ENCODE measurements at regions not wholly inside any gene's neighbourhood (a gene's known extent, or its start where the extent isn't known, plus 50 kb on each side); places are given as distances from the start of the nearest gene placed in this dataset.

DNA sequence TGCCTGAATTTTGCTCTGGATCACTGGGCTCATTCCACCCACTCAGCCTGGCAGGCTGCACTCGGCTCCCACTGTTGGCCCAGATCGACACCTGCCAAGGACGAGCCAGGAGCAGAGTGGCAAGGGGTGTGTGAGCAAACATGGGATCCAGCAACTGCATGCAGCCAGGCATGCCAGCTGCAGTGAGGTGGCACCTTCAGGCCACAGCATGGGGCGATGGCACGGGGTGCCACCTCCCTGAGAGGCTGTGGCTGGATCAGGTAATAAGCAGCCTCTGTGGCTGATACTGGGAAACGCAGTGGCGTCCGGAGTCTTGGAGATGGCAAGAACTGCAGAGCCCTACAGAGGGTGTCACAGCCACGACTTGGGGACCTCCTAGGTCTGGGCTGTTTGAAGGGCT lies 244.5 kb upstream of the FSTL5 start:
- no peak overlapping the region for H3K27ac ChIP-seq (ENCODE audit: insufficient read depth, low read length)
- TF ChIP-seq, protein P1, sequence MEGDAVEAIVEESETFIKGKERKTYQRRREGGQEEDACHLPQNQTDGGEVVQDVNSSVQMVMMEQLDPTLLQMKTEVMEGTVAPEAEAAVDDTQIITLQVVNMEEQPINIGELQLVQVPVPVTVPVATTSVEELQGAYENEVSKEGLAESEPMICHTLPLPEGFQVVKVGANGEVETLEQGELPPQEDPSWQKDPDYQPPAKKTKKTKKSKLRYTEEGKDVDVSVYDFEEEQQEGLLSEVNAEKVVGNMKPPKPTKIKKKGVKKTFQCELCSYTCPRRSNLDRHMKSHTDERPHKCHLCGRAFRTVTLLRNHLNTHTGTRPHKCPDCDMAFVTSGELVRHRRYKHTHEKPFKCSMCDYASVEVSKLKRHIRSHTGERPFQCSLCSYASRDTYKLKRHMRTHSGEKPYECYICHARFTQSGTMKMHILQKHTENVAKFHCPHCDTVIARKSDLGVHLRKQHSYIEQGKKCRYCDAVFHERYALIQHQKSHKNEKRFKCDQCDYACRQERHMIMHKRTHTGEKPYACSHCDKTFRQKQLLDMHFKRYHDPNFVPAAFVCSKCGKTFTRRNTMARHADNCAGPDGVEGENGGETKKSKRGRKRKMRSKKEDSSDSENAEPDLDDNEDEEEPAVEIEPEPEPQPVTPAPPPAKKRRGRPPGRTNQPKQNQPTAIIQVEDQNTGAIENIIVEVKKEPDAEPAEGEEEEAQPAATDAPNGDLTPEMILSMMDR (conservative IDR thresholded peaks at IDR 0.05 in 1 of 2, IDR thresholded peaks at IDR 0.05 in 1 of 2; ENCODE audit: low read depth in 1 of 2, low read length in 2 of 2), result no peak
- no peak for TF ChIP-seq EZH2 (IDR thresholded peaks at IDR 0.05; ENCODE audit: low read length, missing control alignments)
- DNase-seq (ENCODE audit: low read depth in 2 of 2), result no peak
- H3K4me3 ChIP-seq (replicated peaks in 1 of 4; ENCODE audit: control extremely low read depth in 1 of 4, insufficient read depth in 1 of 4, low read depth in 3 of 4, low read length in 4 of 4), result no peak overlapping the region
- H3K4me1 ChIP-seq (ENCODE audit: control insufficient read depth, extremely low read depth, insufficient read depth, low read length), result no peaks in the 10 kb centered on the region
- no peaks in the 10 kb centered on the region for H3K36me3 ChIP-seq (ENCODE audit: control insufficient read depth, insufficient read depth, low read length)
- H3K4me2 ChIP-seq (ENCODE audit: extremely low read depth, insufficient read depth, low read length), result no peak overlapping the region
- H3K9me3 ChIP-seq (ENCODE audit: control insufficient read depth, insufficient read depth, low read depth, low read length), result no peaks in the 10 kb centered on the region
- H4K20me1 ChIP-seq (ENCODE audit: control insufficient read depth, extremely low read depth, insufficient read depth, low read length), result no peaks in the 10 kb centered on the region
- H3K9ac ChIP-seq (ENCODE audit: insufficient read depth, low read length), result no peak overlapping the region
- H3K79me2 ChIP-seq (ENCODE audit: control insufficient read depth, insufficient read depth, low read length), result no peaks in the 10 kb centered on the region
- no peaks in the 10 kb centered on the region for H3K27me3 ChIP-seq (ENCODE audit: control insufficient read depth, insufficient read depth, low read length)
- H2AFZ ChIP-seq (ENCODE audit: low read length), result no peak overlapping the region

DNA sequence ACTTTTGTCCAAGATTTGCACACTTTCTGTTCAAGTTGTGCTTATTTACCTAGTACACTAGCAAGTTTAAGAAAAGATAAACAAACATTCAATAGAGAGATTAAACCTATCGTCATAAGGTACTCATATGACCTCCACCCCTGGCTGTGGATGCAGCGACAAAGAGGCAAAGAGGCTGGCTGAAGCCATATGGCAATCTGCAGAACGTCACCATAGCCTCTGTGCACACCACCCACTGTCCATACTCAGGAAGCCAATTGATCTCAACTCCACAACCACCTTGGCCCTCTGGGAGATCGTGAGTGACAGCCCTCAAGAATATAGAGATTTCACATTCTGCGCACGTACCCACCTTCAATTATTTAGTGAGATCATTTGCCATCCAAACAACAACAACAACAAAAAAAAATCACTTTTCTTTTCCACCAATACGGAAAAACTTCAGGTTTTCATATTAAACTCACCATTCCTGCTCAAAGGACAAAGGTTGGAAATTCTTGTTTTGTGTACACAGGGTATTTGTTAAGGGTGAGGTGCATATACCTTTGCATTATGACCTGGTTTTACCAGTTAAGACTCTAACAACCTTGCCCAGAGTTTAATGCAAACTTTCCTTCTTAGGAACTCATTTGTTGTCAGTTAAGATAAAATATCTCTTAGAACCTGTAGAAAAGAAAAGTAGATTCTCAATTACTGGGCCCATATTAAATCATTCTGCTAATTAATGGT lies 243.0 kb upstream of the FSTL5 start:
- DNase-seq (ENCODE audit: low read depth in 2 of 2), result no peak
- no peak overlapping the region for H3K9ac ChIP-seq (ENCODE audit: insufficient read depth, low read length)
- H3K27ac ChIP-seq (ENCODE audit: insufficient read depth, low read length), result no peak overlapping the region
- no peaks in the 10 kb centered on the region for H3K9me3 ChIP-seq (ENCODE audit: control insufficient read depth, insufficient read depth, low read depth, low read length)
- no peaks in the 10 kb centered on the region for H3K27me3 ChIP-seq (ENCODE audit: control insufficient read depth, insufficient read depth, low read length)
- no peak overlapping the region for H3K4me2 ChIP-seq (ENCODE audit: extremely low read depth, insufficient read depth, low read length)
- no peak for TF ChIP-seq EZH2 (IDR thresholded peaks at IDR 0.05; ENCODE audit: low read length, missing control alignments)
- TF ChIP-seq, protein P1 (conservative IDR thresholded peaks at IDR 0.05 in 1 of 2, IDR thresholded peaks at IDR 0.05 in 1 of 2; ENCODE audit: low read depth in 1 of 2, low read length in 2 of 2), result no peak
- H3K4me3 ChIP-seq (replicated peaks in 1 of 4; ENCODE audit: control extremely low read depth in 1 of 4, insufficient read depth in 1 of 4, low read depth in 3 of 4, low read length in 4 of 4), result no peak overlapping the region
- no peaks in the 10 kb centered on the region for H3K4me1 ChIP-seq (ENCODE audit: control insufficient read depth, extremely low read depth, insufficient read depth, low read length)
- H3K36me3 ChIP-seq (ENCODE audit: control insufficient read depth, insufficient read depth, low read length), result no peaks in the 10 kb centered on the region
- no peaks in the 10 kb centered on the region for H3K79me2 ChIP-seq (ENCODE audit: control insufficient read depth, insufficient read depth, low read length)
- H2AFZ ChIP-seq (ENCODE audit: low read length), result no peak overlapping the region
- H4K20me1 ChIP-seq (ENCODE audit: control insufficient read depth, extremely low read depth, insufficient read depth, low read length), result no peaks in the 10 kb centered on the region

DNA sequence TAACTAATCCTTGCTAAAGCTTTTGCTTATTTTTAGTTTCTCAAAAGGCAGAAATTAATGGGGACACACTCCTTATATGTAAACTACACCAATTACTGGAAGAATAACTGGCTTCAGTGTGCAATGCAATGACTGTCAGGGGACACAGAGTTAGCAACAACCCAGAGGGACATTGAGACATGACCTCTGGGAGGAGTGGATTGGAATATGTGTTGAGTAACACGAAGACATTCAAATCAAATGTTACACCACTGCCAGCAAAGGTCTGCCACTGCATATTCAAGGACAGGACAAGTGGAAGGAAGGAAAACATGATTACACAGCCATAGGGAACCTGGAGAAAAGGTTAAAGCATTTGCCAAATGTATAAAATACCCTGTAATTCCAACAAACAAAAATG lies 240.1 kb upstream of the FSTL5 start:
- Histone ChIP-seq H3K9me3 (ENCODE audit: control insufficient read depth, insufficient read depth, low read depth, low read length) (no peaks in the 10 kb centered on the region), H3K36me3 (ENCODE audit: control insufficient read depth, insufficient read depth, low read length) (no peaks in the 10 kb centered on the region), H3K79me2 (ENCODE audit: control insufficient read depth, insufficient read depth, low read length) (no peaks in the 10 kb centered on the region), H3K4me1 (ENCODE audit: control insufficient read depth, extremely low read depth, insufficient read depth, low read length) (no peaks in the 10 kb centered on the region), H3K27ac (ENCODE audit: insufficient read depth, low read length) (no peak overlapping the region), H2AFZ (ENCODE audit: low read length) (no peak overlapping the region), H3K4me3 (replicated peaks in 1 of 4; ENCODE audit: control extremely low read depth in 1 of 4, insufficient read depth in 1 of 4, low read depth in 3 of 4, low read length in 4 of 4) (no peak overlapping the region), H3K4me2 (ENCODE audit: extremely low read depth, insufficient read depth, low read length) (no peak overlapping the region), H4K20me1 (ENCODE audit: control insufficient read depth, extremely low read depth, insufficient read depth, low read length) (no peaks in the 10 kb centered on the region), H3K27me3 (ENCODE audit: control insufficient read depth, insufficient read depth, low read length) (no peaks in the 10 kb centered on the region), H3K9ac (ENCODE audit: insufficient read depth, low read length) (no peak overlapping the region)
- no peak for DNase-seq (ENCODE audit: low read depth in 2 of 2)
- TF ChIP-seq EZH2 (IDR thresholded peaks at IDR 0.05; ENCODE audit: low read length, missing control alignments), result no peak
- TF ChIP-seq, protein P1 (conservative IDR thresholded peaks at IDR 0.05 in 1 of 2, IDR thresholded peaks at IDR 0.05 in 1 of 2; ENCODE audit: low read depth in 1 of 2, low read length in 2 of 2), result no peak
